AG04449 (cell line): ENCODE measurements at regions not wholly inside any gene's neighbourhood (a gene's known extent, or its start where the extent isn't known, plus 50 kb on each side); places are given as distances from the start of the nearest gene placed in this dataset.

ENCODE experiments used
- CTCF ChIA-PET: fragments of 350-600 bp; formaldehyde crosslinking; extraction: SDS; loops from one replicate; lab custom pipeline; 2021; ENCODE audit warnings: antibody characterized with exemption; lab: Yijun Ruan, JAX
- POLR2A ChIA-PET: fragments of 400-600, 350-600 bp; formaldehyde crosslinking; extraction: SDS; loops from one replicate; lab custom pipeline; 2020; ENCODE audit warnings: antibody characterized with exemption, inconsistent platforms; lab: Yijun Ruan, JAX
- DNase-seq: peaks from one replicate; pipeline ENCODE4 v3.0.0-alpha.2; 2010; ENCODE audit warnings: low read depth, low spot score
- H3K4me3 ChIP-seq: 2 replicates; pipeline ENCODE4 v1.5.1; 2011; ENCODE audit warnings: low read depth, mild to moderate bottlenecking, control low read depth, low read length
- CTCF ChIP-seq: IDR thresholded peaks from one replicate; pipeline ENCODE4 v1.5.1; 2011; ENCODE audit warnings: mild to moderate bottlenecking, moderate library complexity, low read length, control low read depth, inconsistent platforms; ENCODE audit not compliant: insufficient read depth; ENCODE audit errors: missing control alignments

- TF ChIP-seq CTCF: no peak
- CTCF ChIA-PET: no interaction called here
- POLR2A ChIA-PET: no interaction called here
- H3K4me3 ChIP-seq: no peak overlapping the region
- DNase-seq: no peak
Observed at GRCh38 chr4:95898226-95898625, 58.3 kb downstream of the PDHA2 start.

DNA sequence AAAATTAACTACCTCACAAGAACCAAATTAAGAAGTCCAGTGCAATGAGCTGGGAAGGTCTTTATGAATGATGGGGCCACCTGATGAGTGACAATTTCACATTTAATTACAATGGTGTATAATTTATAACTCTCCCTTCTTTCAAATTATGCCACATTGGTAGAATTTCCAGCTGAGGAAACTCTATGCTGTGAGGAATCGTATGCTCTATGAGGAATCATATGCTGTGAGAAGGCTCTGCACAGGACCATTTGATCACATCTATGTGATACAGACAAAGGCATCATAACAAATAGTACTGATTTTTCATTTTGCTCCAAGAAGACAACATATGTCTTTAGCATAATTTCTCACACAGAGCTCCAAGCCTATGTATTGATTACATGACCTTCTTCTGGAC, 69.3 kb downstream of the PDHA2 start:
- no peak overlapping the region for H3K4me3 ChIP-seq
- no peak for TF ChIP-seq CTCF
- POLR2A ChIA-PET: no interaction called here
- DNase-seq: no peak
- CTCF ChIA-PET: no interaction called here

DNA sequence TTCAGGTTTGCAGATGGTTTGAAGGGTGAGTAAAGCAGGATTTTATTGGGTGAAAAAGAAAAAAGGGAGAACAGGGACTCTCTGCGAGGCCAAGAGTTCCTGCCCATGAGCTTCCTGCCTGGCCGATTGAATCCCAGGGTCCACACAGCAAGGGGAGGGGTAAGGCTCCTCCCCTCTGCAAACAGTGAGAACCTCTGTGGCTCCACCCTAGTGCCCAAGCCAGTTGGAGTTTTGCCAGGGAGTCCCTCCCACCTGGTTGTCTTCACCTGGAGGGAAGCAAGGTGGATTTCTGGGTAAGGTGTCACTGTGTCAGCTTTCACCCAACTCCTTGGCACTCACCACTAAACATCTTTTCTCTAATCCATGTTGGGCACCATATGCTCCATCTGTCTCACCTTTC, 70.9 kb downstream of the PDHA2 start:
- H3K4me3 ChIP-seq: no peak overlapping the region
- POLR2A ChIA-PET: no interaction called here
- CTCF ChIA-PET: no interaction called here
- DNase-seq: no peak
- no peak for TF ChIP-seq CTCF

- DNase-seq: no peak
- H3K4me3 ChIP-seq: no peak overlapping the region
- ChIA-PET CTCF (no interaction called here), POLR2A (no interaction called here)
- TF ChIP-seq CTCF: no peak
Observed at GRCh38 chr4:95921470-95921869, 81.6 kb downstream of the PDHA2 start.

GRCh38 chr4:95929448-95930064, 89.7 kb downstream of the PDHA2 start:
- ChIA-PET POLR2A (no interaction called here), CTCF (no interaction called here)
- TF ChIP-seq CTCF: no peak
- H3K4me3 ChIP-seq: no peak overlapping the region
- no peak for DNase-seq

GRCh38 chr4:95939141-95939540, 99.2 kb downstream of the PDHA2 start:
- CTCF ChIA-PET: no interaction called here
- POLR2A ChIA-PET: no interaction called here
- DNase-seq: no peak
- H3K4me3 ChIP-seq: no peak overlapping the region
- no peak for TF ChIP-seq CTCF
